ENCODE measurements at regions not wholly inside any gene's neighbourhood (a gene's known extent, or its start where the extent isn't known, plus 50 kb on each side); places are given as distances from the start of the nearest gene placed in this dataset.

DNA sequence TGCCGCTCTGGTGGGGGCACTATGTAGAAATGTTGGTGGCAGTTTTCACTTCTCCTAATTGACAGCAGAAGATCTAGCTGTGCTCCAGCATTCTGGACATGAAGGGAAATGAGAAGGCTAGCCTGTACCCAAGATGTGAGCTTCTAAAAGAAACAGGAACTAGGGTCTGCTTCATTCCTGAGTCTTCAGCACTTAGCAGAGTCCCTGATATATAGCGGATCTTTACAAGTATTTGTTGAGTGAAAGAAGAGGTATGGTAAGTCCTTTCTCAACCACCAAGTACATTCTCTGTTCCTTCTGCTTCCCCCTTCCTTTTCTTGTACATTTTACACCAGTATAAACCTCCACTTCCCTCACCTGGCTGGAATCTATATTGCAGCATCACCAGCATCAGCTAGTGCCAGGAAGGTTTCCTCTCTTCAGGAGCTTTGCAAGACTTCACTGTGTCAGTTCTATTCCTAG lies 408.3 kb upstream of the CADM1 start:
- TF ChIP-seq POLR2A (IDR thresholded peaks at IDR 0.05) (no peak), POLR2AphosphoS5 (IDR thresholded peaks at IDR 0.05) (no peak), EP300 (IDR thresholded peaks at IDR 0.05) (no peak)
- TF ChIP-seq, protein P1, sequence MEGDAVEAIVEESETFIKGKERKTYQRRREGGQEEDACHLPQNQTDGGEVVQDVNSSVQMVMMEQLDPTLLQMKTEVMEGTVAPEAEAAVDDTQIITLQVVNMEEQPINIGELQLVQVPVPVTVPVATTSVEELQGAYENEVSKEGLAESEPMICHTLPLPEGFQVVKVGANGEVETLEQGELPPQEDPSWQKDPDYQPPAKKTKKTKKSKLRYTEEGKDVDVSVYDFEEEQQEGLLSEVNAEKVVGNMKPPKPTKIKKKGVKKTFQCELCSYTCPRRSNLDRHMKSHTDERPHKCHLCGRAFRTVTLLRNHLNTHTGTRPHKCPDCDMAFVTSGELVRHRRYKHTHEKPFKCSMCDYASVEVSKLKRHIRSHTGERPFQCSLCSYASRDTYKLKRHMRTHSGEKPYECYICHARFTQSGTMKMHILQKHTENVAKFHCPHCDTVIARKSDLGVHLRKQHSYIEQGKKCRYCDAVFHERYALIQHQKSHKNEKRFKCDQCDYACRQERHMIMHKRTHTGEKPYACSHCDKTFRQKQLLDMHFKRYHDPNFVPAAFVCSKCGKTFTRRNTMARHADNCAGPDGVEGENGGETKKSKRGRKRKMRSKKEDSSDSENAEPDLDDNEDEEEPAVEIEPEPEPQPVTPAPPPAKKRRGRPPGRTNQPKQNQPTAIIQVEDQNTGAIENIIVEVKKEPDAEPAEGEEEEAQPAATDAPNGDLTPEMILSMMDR (IDR thresholded peaks at IDR 0.05), result peak in 1 of 2 donors; percentile 19

Data from suprapubic skin (tissue), 4 donors.